ENCODE measurements at regions not wholly inside any gene's neighbourhood (a gene's known extent, or its start where the extent isn't known, plus 50 kb on each side); places are given as distances from the start of the nearest gene placed in this dataset.

- no peak for TF ChIP-seq POLR2A (IDR thresholded peaks at IDR 0.05)
- TF ChIP-seq, protein P1, sequence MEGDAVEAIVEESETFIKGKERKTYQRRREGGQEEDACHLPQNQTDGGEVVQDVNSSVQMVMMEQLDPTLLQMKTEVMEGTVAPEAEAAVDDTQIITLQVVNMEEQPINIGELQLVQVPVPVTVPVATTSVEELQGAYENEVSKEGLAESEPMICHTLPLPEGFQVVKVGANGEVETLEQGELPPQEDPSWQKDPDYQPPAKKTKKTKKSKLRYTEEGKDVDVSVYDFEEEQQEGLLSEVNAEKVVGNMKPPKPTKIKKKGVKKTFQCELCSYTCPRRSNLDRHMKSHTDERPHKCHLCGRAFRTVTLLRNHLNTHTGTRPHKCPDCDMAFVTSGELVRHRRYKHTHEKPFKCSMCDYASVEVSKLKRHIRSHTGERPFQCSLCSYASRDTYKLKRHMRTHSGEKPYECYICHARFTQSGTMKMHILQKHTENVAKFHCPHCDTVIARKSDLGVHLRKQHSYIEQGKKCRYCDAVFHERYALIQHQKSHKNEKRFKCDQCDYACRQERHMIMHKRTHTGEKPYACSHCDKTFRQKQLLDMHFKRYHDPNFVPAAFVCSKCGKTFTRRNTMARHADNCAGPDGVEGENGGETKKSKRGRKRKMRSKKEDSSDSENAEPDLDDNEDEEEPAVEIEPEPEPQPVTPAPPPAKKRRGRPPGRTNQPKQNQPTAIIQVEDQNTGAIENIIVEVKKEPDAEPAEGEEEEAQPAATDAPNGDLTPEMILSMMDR (IDR thresholded peaks at IDR 0.05), result no peak
- intact Hi-C loops (cut with DNase I), result no loop called here
- ATAC-seq, result no peak
Observed at GRCh38 chr6:92160226-92160625, 1259.1 kb downstream of the EPHA7 start.

GRCh38 chr6:92159046-92159445 is 1260.3 kb downstream of the EPHA7 start:
- DNase-seq (no peak), ATAC-seq (no peak)
- 66 to 67% methylated on average over 2 of the region's 2 CpGs for WGBS, 2 donors
- intact Hi-C loops (cut with DNase I), result no loop called here
- Histone ChIP-seq H3K9me3 (no peaks in the 10 kb centered on the region), H3K4me1 (no peaks in the 10 kb centered on the region), H3K4me3 (no peak overlapping the region), H3K27ac (no peak overlapping the region), H3K36me3 (replicated peaks in 1 of 2; ENCODE audit: insufficient read depth in 1 of 2, low read depth in 2 of 2) (no peaks in the 10 kb centered on the region), H3K27me3 (no peaks in the 10 kb centered on the region)
- TF ChIP-seq, protein P1 (IDR thresholded peaks at IDR 0.05), result no peak
- TF ChIP-seq POLR2A (IDR thresholded peaks at IDR 0.05), result no peak

More at GRCh38 chr6:92160226-92160625, 1259.1 kb downstream of the EPHA7 start:
- DNase-seq, result no peak
- no peaks in the 10 kb centered on the region for H3K36me3 ChIP-seq (replicated peaks in 1 of 2; ENCODE audit: insufficient read depth in 1 of 2, low read depth in 2 of 2)
- H3K27me3 ChIP-seq, result no peaks in the 10 kb centered on the region
- 68 to 69% methylated on average over 3 of the region's 3 CpGs for WGBS, 2 donors
- no peaks in the 10 kb centered on the region for H3K4me1 ChIP-seq
- H3K9me3 ChIP-seq, result no peaks in the 10 kb centered on the region
- no peak overlapping the region for H3K4me3 ChIP-seq
- H3K27ac ChIP-seq, result no peak overlapping the region

GRCh38 chr6:92150553-92150952 is 1268.8 kb downstream of the EPHA7 start:
- intact Hi-C loops (cut with DNase I), result no loop called here

DNA sequence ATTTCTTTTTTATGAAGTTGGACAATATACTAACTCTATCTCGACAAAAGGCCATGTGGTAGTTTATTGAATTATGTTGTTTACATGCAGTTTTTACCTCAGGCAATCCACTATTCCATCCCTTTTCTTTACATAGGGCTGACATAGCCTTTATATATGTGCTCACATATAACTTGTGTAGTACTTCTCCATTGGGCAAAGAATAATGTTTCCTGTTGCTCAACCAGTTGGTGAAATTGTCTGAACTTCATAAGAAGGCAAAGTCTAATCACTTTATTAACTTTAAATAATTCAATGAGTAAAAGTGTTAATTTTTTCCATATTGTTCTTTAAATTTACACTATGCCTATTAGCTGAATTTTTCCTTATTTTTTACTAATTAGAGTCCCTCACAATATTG is 1272.1 kb downstream of the EPHA7 start:
- intact Hi-C loops (cut with DNase I), result no loop called here
- no peak for ATAC-seq
- Histone ChIP-seq H3K27ac (no peak overlapping the region), H3K36me3 (replicated peaks in 1 of 2; ENCODE audit: insufficient read depth in 1 of 2, low read depth in 2 of 2) (no peaks in the 10 kb centered on the region), H3K4me3 (no peak overlapping the region), H3K4me1 (no peaks in the 10 kb centered on the region), H3K9me3 (no peaks in the 10 kb centered on the region), H3K27me3 (no peaks in the 10 kb centered on the region)
- TF ChIP-seq POLR2A (IDR thresholded peaks at IDR 0.05), result no peak
- TF ChIP-seq, protein P1 (IDR thresholded peaks at IDR 0.05), result no peak
- no peak for DNase-seq
- 73 to 77% methylated on average over 1 of the region's 1 CpG for WGBS, 2 donors

More at GRCh38 chr6:92150553-92150952, 1268.8 kb downstream of the EPHA7 start:
- DNase-seq, result no peak
- H3K4me1 ChIP-seq, result no peaks in the 10 kb centered on the region
- TF ChIP-seq, protein P1 (IDR thresholded peaks at IDR 0.05), result no peak
- no peak for TF ChIP-seq POLR2A (IDR thresholded peaks at IDR 0.05)
- ATAC-seq, result no peak
- H3K9me3 ChIP-seq, result no peaks in the 10 kb centered on the region
- no peak overlapping the region for H3K27ac ChIP-seq
- H3K36me3 ChIP-seq (replicated peaks in 1 of 2; ENCODE audit: insufficient read depth in 1 of 2, low read depth in 2 of 2), result no peaks in the 10 kb centered on the region
- H3K4me3 ChIP-seq, result no peak overlapping the region
- no peaks in the 10 kb centered on the region for H3K27me3 ChIP-seq

- H3K27ac ChIP-seq, result no peak overlapping the region
- no peaks in the 10 kb centered on the region for H3K36me3 ChIP-seq (replicated peaks in 1 of 2; ENCODE audit: insufficient read depth in 1 of 2, low read depth in 2 of 2)
- H3K27me3 ChIP-seq, result no peaks in the 10 kb centered on the region
- DNase-seq (no peak), ATAC-seq (no peak)
- TF ChIP-seq, protein P1 (IDR thresholded peaks at IDR 0.05), result no peak
- no peak for TF ChIP-seq POLR2A (IDR thresholded peaks at IDR 0.05)
- H3K9me3 ChIP-seq, result no peaks in the 10 kb centered on the region
- intact Hi-C loops (cut with DNase I), result no loop called here
- WGBS, 2 donors, result 2 to 7% methylated on average over 1 of the region's 1 CpG
- no peak overlapping the region for H3K4me3 ChIP-seq
- H3K4me1 ChIP-seq, result no peaks in the 10 kb centered on the region
Observed at GRCh38 chr6:92139601-92140000, 1279.8 kb downstream of the EPHA7 start.

All from body of pancreas (tissue), 4 donors.